ENCODE measurements at regions not wholly inside any gene's neighbourhood (a gene's known extent, or its start where the extent isn't known, plus 50 kb on each side); places are given as distances from the start of the nearest gene placed in this dataset.

DNA sequence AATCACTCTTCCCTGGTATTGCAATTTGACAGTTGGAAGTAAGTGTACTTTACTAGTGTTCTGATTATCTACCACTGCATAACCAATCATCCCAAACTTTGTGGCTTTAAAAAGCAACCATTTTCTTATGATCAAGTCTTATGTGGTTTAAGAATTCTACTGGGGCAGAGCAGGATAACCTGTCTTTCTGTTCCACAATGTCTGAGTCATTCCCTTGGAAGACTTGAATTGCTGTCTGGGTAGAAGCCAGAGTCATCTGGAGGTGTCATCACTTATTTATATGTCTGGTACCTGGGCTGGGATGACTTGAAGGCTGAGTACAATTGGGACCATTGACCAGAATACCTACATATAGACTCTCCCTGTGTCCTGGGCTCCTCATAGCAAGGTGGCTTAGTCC, 644.3 kb downstream of the HDGFL1 start:
- TF ChIP-seq, protein P1, sequence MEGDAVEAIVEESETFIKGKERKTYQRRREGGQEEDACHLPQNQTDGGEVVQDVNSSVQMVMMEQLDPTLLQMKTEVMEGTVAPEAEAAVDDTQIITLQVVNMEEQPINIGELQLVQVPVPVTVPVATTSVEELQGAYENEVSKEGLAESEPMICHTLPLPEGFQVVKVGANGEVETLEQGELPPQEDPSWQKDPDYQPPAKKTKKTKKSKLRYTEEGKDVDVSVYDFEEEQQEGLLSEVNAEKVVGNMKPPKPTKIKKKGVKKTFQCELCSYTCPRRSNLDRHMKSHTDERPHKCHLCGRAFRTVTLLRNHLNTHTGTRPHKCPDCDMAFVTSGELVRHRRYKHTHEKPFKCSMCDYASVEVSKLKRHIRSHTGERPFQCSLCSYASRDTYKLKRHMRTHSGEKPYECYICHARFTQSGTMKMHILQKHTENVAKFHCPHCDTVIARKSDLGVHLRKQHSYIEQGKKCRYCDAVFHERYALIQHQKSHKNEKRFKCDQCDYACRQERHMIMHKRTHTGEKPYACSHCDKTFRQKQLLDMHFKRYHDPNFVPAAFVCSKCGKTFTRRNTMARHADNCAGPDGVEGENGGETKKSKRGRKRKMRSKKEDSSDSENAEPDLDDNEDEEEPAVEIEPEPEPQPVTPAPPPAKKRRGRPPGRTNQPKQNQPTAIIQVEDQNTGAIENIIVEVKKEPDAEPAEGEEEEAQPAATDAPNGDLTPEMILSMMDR (IDR thresholded peaks at IDR 0.05): no peak
- Mint-ChIP-seq H3K4me3 (ENCODE audit: unreplicated experiment) (no peak overlapping the region), H3K36me3 (ENCODE audit: unreplicated experiment) (no peaks in the 10 kb centered on the region), H3K27me3 (ENCODE audit: unreplicated experiment) (no peaks in the 10 kb centered on the region), H3K9me3 (ENCODE audit: unreplicated experiment) (peaks cover 12% of the 10 kb centered on the region), H3K27ac (ENCODE audit: unreplicated experiment) (no peak overlapping the region), H3K4me1 (ENCODE audit: unreplicated experiment) (peaks cover 3% of the 10 kb centered on the region)
- DNase-seq (ENCODE audit: extremely low spot score, unreplicated experiment): no peak

DNA sequence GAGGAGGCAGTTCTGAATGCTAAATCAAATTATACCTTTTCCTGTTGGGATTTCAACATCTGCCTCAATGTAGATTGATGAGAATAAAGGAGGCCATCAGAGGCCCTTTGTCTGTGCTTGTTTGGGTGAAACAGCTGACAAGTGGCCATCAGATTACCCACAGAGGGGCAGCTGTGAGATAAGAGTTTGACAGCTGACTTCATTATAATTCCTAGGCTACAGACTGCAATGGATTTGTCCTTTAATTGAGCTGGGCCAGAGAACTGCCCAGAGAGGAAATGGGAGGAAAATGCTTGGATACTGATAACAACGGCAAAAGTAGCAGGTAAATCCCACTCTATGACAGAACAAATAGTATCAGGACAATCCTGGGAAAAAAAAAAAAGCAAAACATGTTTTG, 649.4 kb downstream of the HDGFL1 start:
- Mint-ChIP-seq H3K9me3 (ENCODE audit: unreplicated experiment) (peaks cover 10% of the 10 kb centered on the region), H3K27me3 (ENCODE audit: unreplicated experiment) (no peaks in the 10 kb centered on the region), H3K36me3 (ENCODE audit: unreplicated experiment) (no peaks in the 10 kb centered on the region), H3K4me1 (ENCODE audit: unreplicated experiment) (peaks cover 13% of the 10 kb centered on the region), H3K4me3 (ENCODE audit: unreplicated experiment) (no peak overlapping the region), H3K27ac (ENCODE audit: unreplicated experiment) (no peak overlapping the region)
- DNase-seq (ENCODE audit: extremely low spot score, unreplicated experiment): no peak
- TF ChIP-seq, protein P1 (IDR thresholded peaks at IDR 0.05): no peak

DNA sequence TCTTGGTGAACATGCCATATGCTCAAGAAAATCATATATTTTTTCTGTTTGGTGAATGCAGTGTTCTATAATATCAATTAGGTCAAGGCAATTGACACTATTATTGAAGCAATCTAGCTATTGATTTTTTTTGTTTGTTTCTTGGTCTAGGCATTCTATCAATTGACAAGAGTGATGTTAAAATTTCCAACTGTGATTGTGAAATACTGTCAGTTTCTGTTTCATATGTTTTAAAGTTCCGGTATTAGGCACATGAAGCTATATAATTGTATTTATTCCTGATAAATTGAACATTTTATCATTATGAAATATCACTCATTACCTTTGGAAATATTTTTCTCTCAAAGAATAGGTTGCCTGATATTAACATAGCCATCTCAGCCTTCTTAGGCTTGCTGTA, 653.4 kb downstream of the HDGFL1 start:
- Mint-ChIP-seq H3K4me3 (ENCODE audit: unreplicated experiment) (no peak overlapping the region), H3K27ac (ENCODE audit: unreplicated experiment) (no peak overlapping the region)
- TF ChIP-seq, protein P1 (IDR thresholded peaks at IDR 0.05): no peak

DNA sequence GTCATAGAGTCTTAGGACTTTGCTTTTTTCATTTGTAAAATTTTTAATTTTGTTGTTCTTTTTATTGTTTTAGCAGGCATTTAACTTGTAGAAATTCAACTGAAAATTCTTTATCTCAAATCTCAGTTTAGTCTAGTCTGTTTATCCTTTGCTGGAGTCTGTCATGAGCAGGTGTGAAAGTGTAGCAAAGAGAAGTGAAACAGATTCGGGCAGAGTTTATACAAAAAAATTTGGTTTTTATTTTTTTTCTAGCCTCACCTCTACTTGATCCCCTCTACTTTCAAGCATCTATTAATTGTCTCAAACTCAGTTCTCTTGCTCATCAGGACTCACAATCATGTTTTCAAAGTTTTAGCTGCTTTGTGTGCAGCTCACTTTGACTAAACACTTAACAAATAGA, 655.2 kb downstream of the HDGFL1 start:
- DNase-seq (ENCODE audit: extremely low spot score, unreplicated experiment): no peak
- Mint-ChIP-seq H3K36me3 (ENCODE audit: unreplicated experiment) (no peaks in the 10 kb centered on the region), H3K27me3 (ENCODE audit: unreplicated experiment) (no peaks in the 10 kb centered on the region), H3K4me3 (ENCODE audit: unreplicated experiment) (no peak overlapping the region), H3K27ac (ENCODE audit: unreplicated experiment) (no peak overlapping the region), H3K4me1 (ENCODE audit: unreplicated experiment) (peaks cover 1% of the 10 kb centered on the region), H3K9me3 (ENCODE audit: unreplicated experiment) (peaks cover 16% of the 10 kb centered on the region)
- TF ChIP-seq, protein P1 (IDR thresholded peaks at IDR 0.05): no peak

More for the DNA sequence above, 653.4 kb downstream of the HDGFL1 start:
- no peak for DNase-seq (ENCODE audit: extremely low spot score, unreplicated experiment)
- Mint-ChIP-seq H3K27me3 (ENCODE audit: unreplicated experiment) (no peaks in the 10 kb centered on the region), H3K36me3 (ENCODE audit: unreplicated experiment) (no peaks in the 10 kb centered on the region), H3K4me1 (ENCODE audit: unreplicated experiment) (peaks cover 13% of the 10 kb centered on the region), H3K9me3 (ENCODE audit: unreplicated experiment) (peaks cover 16% of the 10 kb centered on the region)

DNA sequence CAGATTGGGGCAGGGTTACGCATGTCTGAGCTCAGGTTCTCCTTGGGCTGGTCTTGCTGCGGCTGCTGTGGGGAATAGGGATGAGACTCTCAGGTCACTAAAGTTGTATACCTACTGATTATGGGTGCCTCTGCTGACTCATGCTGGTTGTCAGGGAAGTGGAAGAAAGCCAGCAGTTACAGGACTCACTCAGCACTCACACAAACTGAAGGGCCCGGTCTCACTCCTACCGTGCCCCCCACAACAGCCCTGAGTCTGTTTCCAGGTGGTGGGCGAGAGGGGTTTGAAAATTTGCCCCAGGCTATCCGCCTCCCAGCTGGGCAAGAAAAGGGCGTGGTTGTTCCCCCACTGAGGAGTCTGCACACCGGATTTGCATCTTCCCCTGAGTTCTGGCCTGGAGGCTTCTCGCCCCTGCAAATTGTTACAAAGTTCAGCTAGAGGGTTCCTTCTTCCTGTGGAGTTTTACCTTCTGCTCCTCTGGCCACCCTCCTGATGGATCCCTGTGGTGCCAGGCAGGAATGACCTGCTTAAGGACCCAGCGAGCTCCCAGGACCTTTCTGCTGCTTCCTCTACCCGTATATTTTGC, 659.2 kb downstream of the HDGFL1 start:
- Mint-ChIP-seq H3K36me3 (ENCODE audit: unreplicated experiment) (no peaks in the 10 kb centered on the region), H3K27me3 (ENCODE audit: unreplicated experiment) (no peaks in the 10 kb centered on the region), H3K9me3 (ENCODE audit: unreplicated experiment) (peaks cover 8% of the 10 kb centered on the region), H3K4me1 (ENCODE audit: unreplicated experiment) (no peaks in the 10 kb centered on the region), H3K4me3 (ENCODE audit: unreplicated experiment) (no peak overlapping the region), H3K27ac (ENCODE audit: unreplicated experiment) (no peak overlapping the region)
- no peak for DNase-seq (ENCODE audit: extremely low spot score, unreplicated experiment)
- TF ChIP-seq, protein P1 (IDR thresholded peaks at IDR 0.05): no peak

Measured in osteocyte (in vitro differentiated cells).